HG02588 (cell line): ENCODE measurements at regions not wholly inside any gene's neighbourhood (a gene's known extent, or its start where the extent isn't known, plus 50 kb on each side); places are given as distances from the start of the nearest gene placed in this dataset.
"Not testable (repeated sequence)": the region's sequence is repeated elsewhere in the genome, so short reads cannot be mapped to it uniquely, and the experiment has no call there.

ENCODE experiments used
- ATAC-seq: cut with Tn5 transposase; IDR thresholded peaks from one replicate; pipeline ENCODE4 v1.9.1; 2021; ENCODE audit warnings: mild to moderate bottlenecking, moderate library complexity; ENCODE audit not compliant: unreplicated experiment

GRCh38 chr4:188372058-188372457 lies 232.8 kb downstream of the TRIML1 start:
- no peak for ATAC-seq

- ATAC-seq = no peak
These were observed 233.6 kb downstream of the TRIML1 start for GRCh38 chr4:188372829-188373228.

GRCh38 chr4:188374871-188375270 lies 235.6 kb downstream of the TRIML1 start:
- no peak for ATAC-seq

- no peak for ATAC-seq
These were observed 238.6 kb downstream of the TRIML1 start for GRCh38 chr4:188377816-188378215.

GRCh38 chr4:188383180-188383579 lies 243.9 kb downstream of the TRIML1 start:
- no peak for ATAC-seq

- ATAC-seq = no peak
These were observed 248.0 kb downstream of the TRIML1 start for GRCh38 chr4:188387179-188387791.

GRCh38 chr4:188391349-188391748 lies 252.1 kb downstream of the TRIML1 start:
- ATAC-seq = not testable (repeated sequence)

GRCh38 chr4:188396037-188396436 lies 256.8 kb downstream of the TRIML1 start:
- no peak for ATAC-seq

GRCh38 chr4:188399834-188400233 lies 260.6 kb downstream of the TRIML1 start:
- no peak for ATAC-seq

GRCh38 chr4:188400451-188400850 lies 261.2 kb downstream of the TRIML1 start:
- ATAC-seq = no peak

GRCh38 chr4:188403272-188403671 lies 264.0 kb downstream of the TRIML1 start:
- ATAC-seq = no peak

GRCh38 chr4:188405071-188405835 lies 266.0 kb downstream of the TRIML1 start:
- ATAC-seq = not testable (repeated sequence)

- ATAC-seq = no peak
These were observed 269.2 kb downstream of the TRIML1 start for GRCh38 chr4:188408244-188409030.

- no peak for ATAC-seq
These were observed 270.6 kb downstream of the TRIML1 start for GRCh38 chr4:188409851-188410250.

- ATAC-seq = no peak
These were observed 272.6 kb downstream of the TRIML1 start for GRCh38 chr4:188411805-188412204.

GRCh38 chr4:188412499-188412898 lies 273.3 kb downstream of the TRIML1 start:
- ATAC-seq = no peak

- no peak for ATAC-seq
These were observed 275.2 kb downstream of the TRIML1 start for GRCh38 chr4:188414441-188414840.

- ATAC-seq = no peak
These were observed 277.9 kb downstream of the TRIML1 start for GRCh38 chr4:188417181-188417580.

- ATAC-seq = no peak
These were observed 283.8 kb downstream of the TRIML1 start for GRCh38 chr4:188423039-188423438.

- ATAC-seq = no peak
These were observed 289.7 kb downstream of the TRIML1 start for GRCh38 chr4:188428935-188429334.

- ATAC-seq = no peak
These were observed 290.7 kb downstream of the TRIML1 start for GRCh38 chr4:188429965-188430364.

GRCh38 chr4:188430384-188430783 lies 291.1 kb downstream of the TRIML1 start:
- ATAC-seq = no peak
